Keratinocyte (primary cell): ENCODE measurements at regions not wholly inside any gene's neighbourhood (a gene's known extent, or its start where the extent isn't known, plus 50 kb on each side); places are given as distances from the start of the nearest gene placed in this dataset.

Source experiments
- DNase-seq: peaks from one replicate; pipeline ENCODE4 v3.0.0-alpha.2; 2011; ENCODE audit warnings: low read depth, missing footprints, low spot score
- FAIRE-seq: peaks from 2 replicates; lab custom pipeline; 2011; peaks lifted over from hg19 to GRCh38; lab: Jason Lieb, UNC
- H2AFZ ChIP-seq: 2 replicates; pipeline ENCODE4 v1.6.0; 2012; ENCODE audit warnings: low read length, control low read depth, inconsistent platforms; ENCODE audit not compliant: control insufficient read depth
- H3K27ac ChIP-seq: 2 replicates; pipeline ENCODE4 v1.5.1; 2011; ENCODE audit warnings: low read length; ENCODE audit not compliant: control insufficient read depth, insufficient read depth
- H3K27me3 ChIP-seq: 3 replicates; pipeline ENCODE4 v1.6.0; 2011; ENCODE audit warnings: low read length; ENCODE audit not compliant: control insufficient read depth, insufficient read depth; ENCODE audit errors: extremely low read depth
- H3K36me3 ChIP-seq, 2 experiments: 2 replicates in 1 of 2; 3 replicates in 1 of 2; pipeline ENCODE4 v1.5.1; 2011; ENCODE audit warnings: low read length in 2 of 2, mild to moderate bottlenecking in 1 of 2; ENCODE audit not compliant: control insufficient read depth in 2 of 2, insufficient read depth in 2 of 2; ENCODE audit errors: extremely low read depth in 1 of 2
- H3K4me1 ChIP-seq: 3 replicates; pipeline ENCODE4 v1.5.1; 2011; ENCODE audit warnings: low read length; ENCODE audit not compliant: control insufficient read depth, insufficient read depth; ENCODE audit errors: extremely low read depth
- H3K4me2 ChIP-seq: 3 replicates; pipeline ENCODE4 v1.6.0; 2011; ENCODE audit warnings: low read depth, low read length; ENCODE audit not compliant: control insufficient read depth, insufficient read depth; ENCODE audit errors: extremely low read depth
- H3K4me3 ChIP-seq, 3 experiments: fragments of 200-600 bp in 1 of 3; sonication (generic) in 1 of 3; 2 replicates in 2 of 3; 3 replicates in 1 of 3; pipeline ENCODE4 v1.5.1; 2011 to 2016; ENCODE audit warnings: low read length in 3 of 3, mild to moderate bottlenecking in 3 of 3, control low read depth in 2 of 3, inconsistent platforms in 1 of 3, low read depth in 1 of 3, mixed read lengths in 1 of 3, mixed run types in 1 of 3, moderate library complexity in 1 of 3; ENCODE audit not compliant: control insufficient read depth in 2 of 3, insufficient read depth in 2 of 3; ENCODE audit errors: extremely low read depth in 1 of 3
- H3K79me2 ChIP-seq: 2 replicates; pipeline ENCODE4 v1.6.0; 2012; ENCODE audit warnings: low read length; ENCODE audit not compliant: control insufficient read depth, insufficient read depth
- H3K9ac ChIP-seq: 3 replicates; pipeline ENCODE4 v1.6.0; 2011; ENCODE audit warnings: low read length; ENCODE audit not compliant: control insufficient read depth, insufficient read depth; ENCODE audit errors: extremely low read depth
- H3K9me1 ChIP-seq: 3 replicates; pipeline ENCODE4 v1.6.0; 2011; ENCODE audit warnings: low read length; ENCODE audit not compliant: control insufficient read depth, insufficient read depth; ENCODE audit errors: extremely low read depth
- H3K9me3 ChIP-seq: 2 replicates; pipeline ENCODE4 v1.5.1; 2012; ENCODE audit warnings: low read depth, low read length; ENCODE audit not compliant: control insufficient read depth
- H4K20me1 ChIP-seq: 3 replicates; pipeline ENCODE4 v1.6.0; 2011; ENCODE audit warnings: low read length; ENCODE audit not compliant: control insufficient read depth, insufficient read depth; ENCODE audit errors: extremely low read depth
- EZH2 ChIP-seq: IDR thresholded peaks from one replicate; pipeline ENCODE4 v1.6.1; 2012; ENCODE audit warnings: inconsistent platforms, mild to moderate bottlenecking, low read length, moderate library complexity
- dilution Hi-C: fragments of 300-500 bp; cut with MboI; formaldehyde crosslinking; loops from one replicate; pipeline ENCODE4 v1.7.0; 2020; ENCODE audit warnings: low sequenced_read_pairs; ENCODE audit not compliant: extremely low pct_ligation_motif_present
- TF ChIP-seq, protein P1 (sequence below), 3 experiments: IDR thresholded peaks in 1 of 3; conservative IDR thresholded peaks in 1 of 3; optimal IDR thresholded peaks in 1 of 3; 2 replicates in 2 of 3; 3 replicates in 1 of 3; pipeline versions ENCODE3 to v1.5.1; 2011; ENCODE audit warnings: low read length in 3 of 3, mild to moderate bottlenecking in 3 of 3, moderate library complexity in 2 of 3, control low read depth in 1 of 3, inconsistent platforms in 1 of 3; ENCODE audit not compliant: insufficient read depth in 2 of 3; ENCODE audit errors: extremely low read depth in 1 of 3

GRCh38 chr2:199631129-199631528 is 173.4 kb upstream of the SATB2 start:
- Histone ChIP-seq H4K20me1 (no peaks in the 10 kb centered on the region), H3K36me3 (no peaks in the 10 kb centered on the region), H3K79me2 (no peaks in the 10 kb centered on the region), H3K4me1 (no peaks in the 10 kb centered on the region), H3K4me3 (no peak overlapping the region), H3K9ac (no peak overlapping the region), H3K9me3 (no peaks in the 10 kb centered on the region), H3K9me1 (no peaks in the 10 kb centered on the region), H3K27ac (no peak overlapping the region), H2AFZ (no peak overlapping the region), H3K27me3 (no peaks in the 10 kb centered on the region), H3K4me2 (no peak overlapping the region)
- FAIRE-seq (no peak), DNase-seq (no peak)
- TF ChIP-seq EZH2 = no peak
- TF ChIP-seq, protein P1, sequence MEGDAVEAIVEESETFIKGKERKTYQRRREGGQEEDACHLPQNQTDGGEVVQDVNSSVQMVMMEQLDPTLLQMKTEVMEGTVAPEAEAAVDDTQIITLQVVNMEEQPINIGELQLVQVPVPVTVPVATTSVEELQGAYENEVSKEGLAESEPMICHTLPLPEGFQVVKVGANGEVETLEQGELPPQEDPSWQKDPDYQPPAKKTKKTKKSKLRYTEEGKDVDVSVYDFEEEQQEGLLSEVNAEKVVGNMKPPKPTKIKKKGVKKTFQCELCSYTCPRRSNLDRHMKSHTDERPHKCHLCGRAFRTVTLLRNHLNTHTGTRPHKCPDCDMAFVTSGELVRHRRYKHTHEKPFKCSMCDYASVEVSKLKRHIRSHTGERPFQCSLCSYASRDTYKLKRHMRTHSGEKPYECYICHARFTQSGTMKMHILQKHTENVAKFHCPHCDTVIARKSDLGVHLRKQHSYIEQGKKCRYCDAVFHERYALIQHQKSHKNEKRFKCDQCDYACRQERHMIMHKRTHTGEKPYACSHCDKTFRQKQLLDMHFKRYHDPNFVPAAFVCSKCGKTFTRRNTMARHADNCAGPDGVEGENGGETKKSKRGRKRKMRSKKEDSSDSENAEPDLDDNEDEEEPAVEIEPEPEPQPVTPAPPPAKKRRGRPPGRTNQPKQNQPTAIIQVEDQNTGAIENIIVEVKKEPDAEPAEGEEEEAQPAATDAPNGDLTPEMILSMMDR (optimal IDR thresholded peaks at IDR 0.05 in 1 of 3, IDR thresholded peaks at IDR 0.05 in 1 of 3, conservative IDR thresholded peaks at IDR 0.05 in 1 of 3; ENCODE audit: extremely low read depth in 1 of 3, insufficient read depth in 2 of 3, low read length in 3 of 3) = no peak
- dilution Hi-C loops = no loop called here

GRCh38 chr2:199629301-199629700 is 171.6 kb upstream of the SATB2 start:
- FAIRE-seq (no peak), DNase-seq (no peak)
- H3K36me3 ChIP-seq = no peaks in the 10 kb centered on the region
- no peaks in the 10 kb centered on the region for H3K27me3 ChIP-seq
- no peaks in the 10 kb centered on the region for H3K4me1 ChIP-seq
- no peaks in the 10 kb centered on the region for H3K9me1 ChIP-seq
- no peak for TF ChIP-seq EZH2
- TF ChIP-seq, protein P1 (optimal IDR thresholded peaks at IDR 0.05 in 1 of 3, IDR thresholded peaks at IDR 0.05 in 1 of 3, conservative IDR thresholded peaks at IDR 0.05 in 1 of 3; ENCODE audit: extremely low read depth in 1 of 3, insufficient read depth in 2 of 3, low read length in 3 of 3) = no peak
- no peak overlapping the region for H2AFZ ChIP-seq
- H3K79me2 ChIP-seq = no peaks in the 10 kb centered on the region
- H3K9ac ChIP-seq = no peak overlapping the region
- no peaks in the 10 kb centered on the region for H3K9me3 ChIP-seq
- no peak overlapping the region for H3K4me2 ChIP-seq
- no peaks in the 10 kb centered on the region for H4K20me1 ChIP-seq
- H3K27ac ChIP-seq = no peak overlapping the region
- dilution Hi-C loops = no loop called here
- no peak overlapping the region for H3K4me3 ChIP-seq
